ENCODE measurements at regions not wholly inside any gene's neighbourhood (a gene's known extent, or its start where the extent isn't known, plus 50 kb on each side); places are given as distances from the start of the nearest gene placed in this dataset.
"Not testable (repeated sequence)": the region's sequence is repeated elsewhere in the genome, so short reads cannot be mapped to it uniquely, and the experiment has no call there.

- in situ Hi-C loops (cut with HindIII; ENCODE audit: low pct_ligation_motif_present, low pct_unique_long_range_greater_than_20kb, low sequenced_read_pairs): no loop called here
- DNase-seq: no peak
Observed at GRCh38 chr5:102077920-102078319, 218.2 kb downstream of the SLCO4C1 start.

- no peak for DNase-seq
- in situ Hi-C loops (cut with HindIII; ENCODE audit: low pct_ligation_motif_present, low pct_unique_long_range_greater_than_20kb, low sequenced_read_pairs): no loop called here
Observed at GRCh38 chr5:102069974-102070373, 226.1 kb downstream of the SLCO4C1 start.

- in situ Hi-C loops (cut with HindIII; ENCODE audit: low pct_ligation_motif_present, low pct_unique_long_range_greater_than_20kb, low sequenced_read_pairs): no loop called here
Observed at GRCh38 chr5:102068870-102069269, 227.2 kb downstream of the SLCO4C1 start.

GRCh38 chr5:102049517-102049916 is 246.6 kb downstream of the SLCO4C1 start:
- no peak for DNase-seq
- in situ Hi-C loops (cut with HindIII; ENCODE audit: low pct_ligation_motif_present, low pct_unique_long_range_greater_than_20kb, low sequenced_read_pairs): no loop called here

More at GRCh38 chr5:102068870-102069269, 227.2 kb downstream of the SLCO4C1 start:
- no peak for DNase-seq

- in situ Hi-C loops (cut with HindIII; ENCODE audit: low pct_ligation_motif_present, low pct_unique_long_range_greater_than_20kb, low sequenced_read_pairs): no loop called here
- DNase-seq: no peak
Observed at GRCh38 chr5:102048940-102049339, 247.1 kb downstream of the SLCO4C1 start.

GRCh38 chr5:102047073-102047472 is 249.0 kb downstream of the SLCO4C1 start:
- in situ Hi-C loops (cut with HindIII; ENCODE audit: low pct_ligation_motif_present, low pct_unique_long_range_greater_than_20kb, low sequenced_read_pairs); DNase-seq: not testable (repeated sequence)

GRCh38 chr5:102040326-102040725 is 255.8 kb downstream of the SLCO4C1 start:
- DNase-seq: no peak
- in situ Hi-C loops (cut with HindIII; ENCODE audit: low pct_ligation_motif_present, low pct_unique_long_range_greater_than_20kb, low sequenced_read_pairs): no loop called here

GRCh38 chr5:102036927-102037326 is 259.2 kb downstream of the SLCO4C1 start:
- in situ Hi-C loops (cut with HindIII; ENCODE audit: low pct_ligation_motif_present, low pct_unique_long_range_greater_than_20kb, low sequenced_read_pairs): no loop called here
- no peak for DNase-seq

GRCh38 chr5:102031711-102032110 is 264.4 kb downstream of the SLCO4C1 start:
- in situ Hi-C loops (cut with HindIII; ENCODE audit: low pct_ligation_motif_present, low pct_unique_long_range_greater_than_20kb, low sequenced_read_pairs): no loop called here

GRCh38 chr5:102018690-102019089 is 277.4 kb downstream of the SLCO4C1 start:
- in situ Hi-C loops (cut with HindIII; ENCODE audit: low pct_ligation_motif_present, low pct_unique_long_range_greater_than_20kb, low sequenced_read_pairs): no loop called here
- DNase-seq: no peak

More at GRCh38 chr5:102031711-102032110, 264.4 kb downstream of the SLCO4C1 start:
- DNase-seq: no peak

- DNase-seq: no peak
- in situ Hi-C loops (cut with HindIII; ENCODE audit: low pct_ligation_motif_present, low pct_unique_long_range_greater_than_20kb, low sequenced_read_pairs): no loop called here
Observed at GRCh38 chr5:102018279-102018678, 277.8 kb downstream of the SLCO4C1 start.

- no peak for DNase-seq
- in situ Hi-C loops (cut with HindIII; ENCODE audit: low pct_ligation_motif_present, low pct_unique_long_range_greater_than_20kb, low sequenced_read_pairs): no loop called here
Observed at GRCh38 chr5:102014371-102014770, 281.7 kb downstream of the SLCO4C1 start.

- in situ Hi-C loops (cut with HindIII; ENCODE audit: low pct_ligation_motif_present, low pct_unique_long_range_greater_than_20kb, low sequenced_read_pairs): no loop called here
- no peak for DNase-seq
Observed at GRCh38 chr5:102010644-102011043, 285.4 kb downstream of the SLCO4C1 start.

GRCh38 chr5:101997235-101997634 is 298.8 kb downstream of the SLCO4C1 start:
- DNase-seq: no peak
- in situ Hi-C loops (cut with HindIII; ENCODE audit: low pct_ligation_motif_present, low pct_unique_long_range_greater_than_20kb, low sequenced_read_pairs): no loop called here

- no peak for DNase-seq
- in situ Hi-C loops (cut with HindIII; ENCODE audit: low pct_ligation_motif_present, low pct_unique_long_range_greater_than_20kb, low sequenced_read_pairs): no loop called here
Observed at GRCh38 chr5:101995585-101995984, 300.5 kb downstream of the SLCO4C1 start.

- in situ Hi-C loops (cut with HindIII; ENCODE audit: low pct_ligation_motif_present, low pct_unique_long_range_greater_than_20kb, low sequenced_read_pairs): no loop called here
- no peak for DNase-seq
Observed at GRCh38 chr5:101991486-101991885, 304.6 kb downstream of the SLCO4C1 start.

GRCh38 chr5:101989659-101990058 is 306.4 kb downstream of the SLCO4C1 start:
- in situ Hi-C loops (cut with HindIII; ENCODE audit: low pct_ligation_motif_present, low pct_unique_long_range_greater_than_20kb, low sequenced_read_pairs): no loop called here
- no peak for DNase-seq

- DNase-seq: peak; percentile 50
- in situ Hi-C loops (cut with HindIII; ENCODE audit: low pct_ligation_motif_present, low pct_unique_long_range_greater_than_20kb, low sequenced_read_pairs): no loop called here
Observed at GRCh38 chr5:101977729-101978345, 318.2 kb downstream of the SLCO4C1 start.

GRCh38 chr5:101976933-101977332 is 319.2 kb downstream of the SLCO4C1 start:
- DNase-seq: no peak
- in situ Hi-C loops (cut with HindIII; ENCODE audit: low pct_ligation_motif_present, low pct_unique_long_range_greater_than_20kb, low sequenced_read_pairs): no loop called here

- DNase-seq: no peak
- in situ Hi-C loops (cut with HindIII; ENCODE audit: low pct_ligation_motif_present, low pct_unique_long_range_greater_than_20kb, low sequenced_read_pairs): no loop called here
Observed at GRCh38 chr5:101969742-101970141, 326.3 kb downstream of the SLCO4C1 start.

- in situ Hi-C loops (cut with HindIII; ENCODE audit: low pct_ligation_motif_present, low pct_unique_long_range_greater_than_20kb, low sequenced_read_pairs): no loop called here
- no peak for DNase-seq
Observed at GRCh38 chr5:101966476-101966875, 329.6 kb downstream of the SLCO4C1 start.
